HG02610 (cell line): ENCODE measurements at regions not wholly inside any gene's neighbourhood (a gene's known extent, or its start where the extent isn't known, plus 50 kb on each side); places are given as distances from the start of the nearest gene placed in this dataset.
"Not testable (repeated sequence)": the region's sequence is repeated elsewhere in the genome, so short reads cannot be mapped to it uniquely, and the experiment has no call there.

ENCODE experiments used
- ATAC-seq: cut with Tn5 transposase; IDR thresholded peaks from one replicate; pipeline ENCODE4 v1.9.1; 2021; ENCODE audit warnings: mild to moderate bottlenecking, moderate library complexity; ENCODE audit not compliant: unreplicated experiment

- ATAC-seq: no peak
Measured at GRCh38 chr4:72689923-72690322, 120.9 kb upstream of the ADAMTS3 start.

DNA sequence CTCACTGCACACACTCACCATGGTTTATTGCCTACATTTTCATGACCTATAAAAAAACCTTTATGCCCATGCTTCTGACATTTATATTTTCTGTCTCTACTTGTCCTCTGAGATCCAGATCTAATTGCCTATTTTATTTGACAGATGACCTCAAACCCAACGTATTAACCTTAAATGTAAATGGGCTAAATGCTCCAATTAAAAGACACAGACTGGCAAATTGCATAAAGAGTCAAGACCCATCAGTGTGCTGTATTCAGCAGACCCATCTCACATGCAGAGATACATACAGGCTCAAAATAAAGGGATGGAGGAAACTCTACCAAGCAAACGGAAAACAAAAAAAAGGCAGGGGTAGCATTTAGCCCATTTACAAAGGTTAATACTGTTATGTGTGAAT, 117.4 kb upstream of the ADAMTS3 start:
- ATAC-seq: not testable (repeated sequence)

DNA sequence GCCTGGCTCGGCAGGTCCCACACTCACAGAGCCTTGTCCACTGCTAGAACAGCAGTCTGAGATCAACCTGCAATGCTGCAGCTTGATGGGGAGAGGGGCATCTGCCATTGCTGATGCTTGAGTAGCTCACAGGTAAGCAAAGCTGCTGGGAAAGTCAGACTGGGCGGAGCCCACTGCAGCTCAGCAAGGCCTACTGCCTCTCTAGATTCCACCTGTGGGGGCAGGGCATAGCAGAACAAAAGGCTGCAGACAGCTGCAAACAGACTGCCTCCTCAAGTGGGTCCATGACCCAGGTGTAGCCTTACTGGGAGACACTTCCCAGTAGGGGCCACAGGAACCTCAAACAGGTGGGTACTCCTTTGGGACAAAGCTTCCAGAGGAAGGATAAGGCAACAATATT, 110.6 kb upstream of the ADAMTS3 start:
- no peak for ATAC-seq

DNA sequence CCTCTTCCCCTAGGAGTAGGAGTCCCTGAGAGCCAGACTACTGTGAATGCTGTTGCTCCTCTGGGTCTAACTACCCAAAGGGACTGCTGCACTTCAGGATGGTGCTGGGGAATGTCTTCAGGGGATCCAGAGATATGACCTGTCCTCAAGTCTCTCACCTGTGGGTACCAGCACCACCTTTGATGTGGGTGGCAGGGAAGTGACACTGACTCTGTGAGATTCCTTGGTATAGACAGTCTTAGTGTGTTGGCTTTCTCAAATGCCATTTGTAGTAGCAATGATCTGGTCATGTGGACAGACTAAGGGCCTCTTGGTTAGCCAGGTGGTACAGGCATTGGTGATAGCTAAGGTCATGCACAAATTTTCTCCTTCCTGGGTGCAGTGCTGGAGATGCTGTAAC, 108.9 kb upstream of the ADAMTS3 start:
- ATAC-seq: no peak

GRCh38 chr4:72677265-72677664, 108.2 kb upstream of the ADAMTS3 start:
- no peak for ATAC-seq

GRCh38 chr4:72671980-72672379, 103.0 kb upstream of the ADAMTS3 start:
- no peak for ATAC-seq

DNA sequence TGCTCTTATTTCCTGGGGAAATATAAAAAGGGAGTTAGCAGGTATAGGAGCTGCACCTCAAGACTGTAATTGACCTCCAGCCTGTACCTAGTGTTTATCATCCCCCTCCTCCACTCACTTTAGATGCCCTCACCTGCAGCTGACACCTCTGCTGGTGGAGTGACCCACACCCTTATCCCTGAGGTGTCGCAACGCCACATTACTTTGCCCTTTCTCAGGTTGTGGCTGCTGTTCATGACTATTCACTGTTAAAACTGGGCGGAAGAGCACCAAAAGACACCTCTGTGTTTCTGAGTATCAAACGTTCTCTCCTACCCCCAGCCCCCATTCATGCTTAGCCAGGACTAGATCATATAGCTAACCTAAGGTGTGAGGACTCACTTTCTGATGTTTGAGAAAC, 101.5 kb upstream of the ADAMTS3 start:
- no peak for ATAC-seq

DNA sequence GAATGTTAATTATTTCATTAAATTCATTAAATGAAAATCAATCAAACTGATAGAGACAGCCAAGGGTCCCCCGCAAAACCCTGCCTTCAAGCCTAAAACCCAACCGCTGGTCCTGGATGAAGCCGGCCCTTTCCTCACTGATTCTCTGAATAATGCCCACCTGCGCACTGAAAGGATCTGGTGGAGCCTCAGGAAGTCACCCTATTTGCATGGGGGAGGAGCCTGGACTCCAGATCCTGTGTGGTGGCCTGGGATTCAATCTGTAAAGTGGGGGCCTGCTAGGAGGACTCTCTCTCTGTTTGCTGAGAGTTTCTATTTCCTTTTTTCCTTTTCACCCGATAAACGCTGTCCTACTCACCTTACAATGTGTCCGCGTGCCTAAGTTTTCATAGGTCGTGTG, 97.9 kb upstream of the ADAMTS3 start:
- no peak for ATAC-seq

DNA sequence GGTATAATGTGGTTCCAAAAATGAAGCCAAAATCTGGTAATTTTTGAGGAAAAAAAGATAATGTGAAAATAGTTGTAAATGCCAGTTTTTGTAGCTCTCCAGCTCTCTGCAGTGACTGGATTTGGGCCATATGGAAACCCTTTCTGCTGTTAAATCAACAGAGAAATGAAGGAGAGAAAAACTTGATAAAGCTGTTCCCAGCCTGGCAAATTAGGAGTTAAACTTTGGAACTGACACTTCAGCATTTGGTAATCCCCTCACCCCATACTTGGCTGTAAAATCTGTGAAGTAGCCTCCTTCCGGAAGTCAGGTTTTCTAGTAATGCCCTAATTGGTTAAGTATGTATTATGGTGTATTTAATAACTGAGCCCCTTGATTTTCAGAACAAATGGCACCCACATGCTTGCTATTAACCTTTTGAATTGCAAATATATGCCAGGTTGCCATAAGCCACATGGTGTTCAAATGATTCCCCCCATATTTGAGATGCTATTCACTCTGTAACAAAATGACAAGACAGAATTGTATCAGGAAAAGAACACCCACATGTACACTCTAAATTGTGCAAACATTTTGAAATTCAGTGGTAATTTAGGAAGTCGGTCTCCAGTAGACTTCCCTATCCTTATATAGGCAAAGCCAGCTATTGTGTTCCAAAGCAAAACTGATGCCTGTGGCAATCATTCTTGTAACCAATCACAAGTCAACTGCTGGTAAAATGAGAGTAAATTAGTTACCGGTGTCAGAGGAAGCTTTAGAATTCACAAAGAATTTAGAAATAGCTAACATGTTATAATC, 96.3 kb upstream of the ADAMTS3 start:
- ATAC-seq: no peak

DNA sequence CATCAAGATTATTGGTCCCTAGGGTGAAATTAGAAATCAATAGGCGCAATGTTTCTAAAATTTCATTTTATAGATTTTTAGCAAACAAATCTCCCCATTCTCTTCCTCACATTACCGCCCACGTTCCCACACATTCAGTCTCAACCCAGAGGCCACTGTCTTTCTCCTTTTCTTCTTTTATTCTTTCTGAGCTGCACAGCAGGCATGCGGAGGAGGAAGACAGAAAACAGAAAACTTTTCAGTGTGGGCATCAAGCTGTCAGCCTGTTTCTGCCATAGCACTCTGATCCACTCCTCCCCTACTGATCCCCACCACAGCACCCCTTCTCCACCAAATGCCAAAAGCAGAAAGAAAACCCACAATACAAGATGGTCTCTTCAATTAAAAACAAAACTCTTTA, 94.8 kb upstream of the ADAMTS3 start:
- no peak for ATAC-seq

GRCh38 chr4:72661830-72662229, 92.8 kb upstream of the ADAMTS3 start:
- no peak for ATAC-seq

- no peak for ATAC-seq
Measured at GRCh38 chr4:72641611-72642010, 72.6 kb upstream of the ADAMTS3 start.

DNA sequence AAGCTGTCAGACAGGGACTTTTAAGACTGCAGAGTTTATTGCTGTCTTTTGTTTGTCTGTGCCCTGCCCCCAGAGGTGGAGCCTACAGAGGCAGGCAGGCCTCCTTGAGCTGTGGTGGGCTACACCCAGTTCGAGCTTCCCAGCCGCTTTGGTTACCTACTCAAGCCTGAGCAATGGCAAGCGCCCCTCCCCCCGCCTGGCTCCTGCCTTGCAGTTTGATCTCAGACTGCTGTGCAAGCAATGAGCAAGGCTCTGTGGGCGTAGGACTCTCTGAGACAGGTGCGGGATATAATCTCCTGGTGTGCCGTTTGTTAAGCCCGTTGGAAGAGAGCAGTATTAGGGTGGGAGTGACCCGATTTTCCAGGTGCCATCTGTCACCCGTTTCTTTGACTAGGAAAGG, 67.8 kb upstream of the ADAMTS3 start:
- not testable (repeated sequence) for ATAC-seq

DNA sequence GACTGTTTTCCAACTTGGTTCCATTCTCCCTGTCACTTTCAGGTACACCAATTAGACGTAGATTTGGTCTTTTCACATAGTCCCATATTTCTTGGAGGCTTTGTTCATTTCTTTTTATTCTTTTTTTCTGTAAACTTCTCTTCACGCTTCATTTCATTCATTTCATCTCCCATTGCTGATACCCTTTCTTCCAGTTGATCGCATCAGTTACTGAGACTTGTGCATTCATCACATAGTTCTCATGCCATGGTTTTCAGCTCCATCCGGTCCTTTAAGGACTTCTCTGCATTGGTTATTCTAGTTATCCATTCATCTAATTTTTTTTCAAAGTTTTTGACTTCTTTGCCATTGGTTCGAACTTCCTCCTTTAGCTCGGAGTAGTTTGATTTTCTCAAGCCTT, 66.9 kb upstream of the ADAMTS3 start:
- not testable (repeated sequence) for ATAC-seq

GRCh38 chr4:72632253-72632652, 63.2 kb upstream of the ADAMTS3 start:
- not testable (repeated sequence) for ATAC-seq

DNA sequence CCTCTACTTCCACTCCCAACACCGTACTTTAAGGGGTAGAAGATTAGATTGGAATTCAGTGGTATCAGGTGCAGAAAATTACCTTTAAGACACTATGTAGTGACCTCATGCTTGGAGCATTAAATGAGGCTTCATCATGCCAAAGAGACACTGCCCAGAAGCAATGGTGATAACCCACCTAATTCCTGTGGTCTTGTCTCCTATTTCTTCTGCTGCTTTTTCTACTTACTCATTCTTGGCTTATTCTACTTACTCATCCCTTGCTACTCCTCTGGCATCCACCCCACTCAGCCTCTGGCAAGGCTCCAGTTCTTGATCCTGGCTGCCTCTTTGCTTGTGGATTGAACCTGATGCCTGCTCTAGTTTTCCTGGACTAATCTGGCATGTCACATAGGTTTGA, 62.3 kb upstream of the ADAMTS3 start:
- ATAC-seq: no peak

DNA sequence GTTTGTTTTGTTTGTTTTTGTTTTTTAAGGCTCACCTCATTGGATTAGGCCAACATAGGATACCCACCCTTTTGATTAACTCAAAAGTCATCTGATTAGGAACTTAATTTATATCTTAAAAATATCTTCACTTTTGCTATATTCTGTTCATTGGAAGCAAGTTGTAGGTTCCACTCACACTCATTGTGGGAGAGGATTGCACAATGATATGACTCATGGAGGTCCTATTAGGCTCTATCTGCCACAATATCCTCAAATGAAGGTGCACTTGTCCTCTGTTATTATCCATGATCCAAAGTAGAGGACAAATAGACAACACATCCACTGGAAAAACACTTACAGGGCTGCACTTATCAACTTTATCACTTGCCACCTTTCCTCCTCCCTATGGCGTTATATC, 60.5 kb upstream of the ADAMTS3 start:
- ATAC-seq: no peak

- ATAC-seq: no peak
Measured at GRCh38 chr4:72627723-72628122, 58.7 kb upstream of the ADAMTS3 start.
